H9 (cell line): ENCODE measurements at regions not wholly inside any gene's neighbourhood (a gene's known extent, or its start where the extent isn't known, plus 50 kb on each side); places are given as distances from the start of the nearest gene placed in this dataset.
"Not testable (repeated sequence)": the region's sequence is repeated elsewhere in the genome, so short reads cannot be mapped to it uniquely, and the experiment has no call there.

Source experiments
- DNase-seq: peaks from one replicate; pipeline ENCODE4 v3.0.0-alpha.2; 2017
- H2AFZ ChIP-seq: one replicate; pipeline ENCODE4 v1.6.1; 2013; ENCODE audit warnings: mild to moderate bottlenecking, low read length, control low read depth, moderate library complexity
- H2AK5ac ChIP-seq: 2 replicates; pipeline ENCODE4 v1.6.1; 2013; ENCODE audit warnings: low read length, control low read depth, mixed read lengths; ENCODE audit not compliant: insufficient read length
- H2BK120ac ChIP-seq: one replicate; pipeline ENCODE4 v1.6.1; 2013; ENCODE audit warnings: low read depth, mild to moderate bottlenecking, low read length, control low read depth, inconsistent platforms; ENCODE audit not compliant: poor library complexity, severe bottlenecking
- H2BK12ac ChIP-seq: 2 replicates; pipeline ENCODE4 v1.6.1; 2013; ENCODE audit warnings: low read length, control low read depth, mixed read lengths, low read depth; ENCODE audit not compliant: insufficient read length
- H2BK15ac ChIP-seq: 2 replicates; pipeline ENCODE4 v1.6.1; 2013; ENCODE audit warnings: low read depth, low read length, control low read depth
- H2BK20ac ChIP-seq: one replicate; pipeline ENCODE4 v1.6.1; 2013; ENCODE audit warnings: low read depth, mild to moderate bottlenecking, low read length, control low read depth, inconsistent platforms; ENCODE audit not compliant: poor library complexity, severe bottlenecking
- H2BK5ac ChIP-seq: 2 replicates; pipeline ENCODE4 v1.6.1; 2013; ENCODE audit warnings: low read length, control low read depth, mixed read lengths; ENCODE audit not compliant: insufficient read length
- H3K14ac ChIP-seq: 2 replicates; pipeline ENCODE4 v1.6.1; 2013; ENCODE audit warnings: low read length, control low read depth; ENCODE audit not compliant: insufficient read depth
- H3K18ac ChIP-seq: 2 replicates; pipeline ENCODE4 v1.6.1; 2013; ENCODE audit warnings: low read depth, mild to moderate bottlenecking, mixed read lengths, low read length, control low read depth; ENCODE audit not compliant: insufficient read length
- H3K23ac ChIP-seq: 2 replicates; pipeline ENCODE4 v1.6.1; 2013; ENCODE audit warnings: low read length, control low read depth, mixed read lengths, low read depth; ENCODE audit not compliant: insufficient read length
- H3K23me2 ChIP-seq: 2 replicates; pipeline ENCODE4 v1.6.1; 2013; ENCODE audit warnings: low read depth, mild to moderate bottlenecking, mixed read lengths, low read length, control low read depth; ENCODE audit not compliant: insufficient read length, poor library complexity, severe bottlenecking
- H3K27ac ChIP-seq: 2 replicates; pipeline ENCODE4 v1.5.1; 2013; ENCODE audit warnings: low read length, control low read depth, mixed read lengths, low read depth; ENCODE audit not compliant: insufficient read length
- H3K27me3 ChIP-seq: 2 replicates; pipeline ENCODE4 v1.6.1; 2013; ENCODE audit warnings: low read length, control low read depth, inconsistent platforms; ENCODE audit not compliant: insufficient read depth
- H3K4ac ChIP-seq: 2 replicates; pipeline ENCODE4 v1.6.1; 2013; ENCODE audit warnings: low read depth, mild to moderate bottlenecking, control low read depth, inconsistent platforms, low read length, moderate library complexity
- H3K4me1 ChIP-seq: 2 replicates; pipeline ENCODE4 v1.6.1; 2013; ENCODE audit warnings: low read length, control low read depth, inconsistent platforms; ENCODE audit not compliant: insufficient read depth
- H3K4me2 ChIP-seq: 2 replicates; pipeline ENCODE4 v1.6.1; 2013; ENCODE audit warnings: low read length, control low read depth, mixed read lengths; ENCODE audit not compliant: insufficient read length, insufficient read depth
- H3K56ac ChIP-seq: 2 replicates; pipeline ENCODE4 v1.6.1; 2013; ENCODE audit warnings: low read depth, mild to moderate bottlenecking, mixed read lengths, low read length, control low read depth; ENCODE audit not compliant: insufficient read length
- H3K79me1 ChIP-seq: 2 replicates; pipeline ENCODE4 v1.6.1; 2013; ENCODE audit warnings: low read depth, mild to moderate bottlenecking, moderate library complexity, low read length, control low read depth, inconsistent platforms; ENCODE audit not compliant: insufficient read depth, poor library complexity, severe bottlenecking
- H3K79me2 ChIP-seq: 2 replicates; pipeline ENCODE4 v1.6.1; 2013; ENCODE audit warnings: low read length, control low read depth, inconsistent platforms; ENCODE audit not compliant: insufficient read depth
- H3K9ac ChIP-seq: 2 replicates; pipeline ENCODE4 v1.6.1; 2013; ENCODE audit warnings: low read length, control low read depth, mixed read lengths; ENCODE audit not compliant: insufficient read length; ENCODE audit errors: extremely low read depth
- H3K9me3 ChIP-seq: one replicate; pipeline ENCODE4 v1.6.1; 2013; ENCODE audit warnings: low read depth, low read length, inconsistent platforms; ENCODE audit not compliant: control insufficient read depth
- H3T11ph ChIP-seq: one replicate; pipeline ENCODE4 v1.6.1; 2013; ENCODE audit warnings: mild to moderate bottlenecking, low read length, control low read depth, inconsistent platforms
- H4K20me1 ChIP-seq: one replicate; pipeline ENCODE4 v1.6.1; 2013; ENCODE audit not compliant: control insufficient read depth, insufficient read length, insufficient read depth
- H4K5ac ChIP-seq: 2 replicates; pipeline ENCODE4 v1.6.1; 2013; ENCODE audit warnings: low read depth, mild to moderate bottlenecking, mixed read lengths, low read length, control low read depth; ENCODE audit not compliant: insufficient read length
- H4K8ac ChIP-seq: replicated peaks from 2 replicates; pipeline ENCODE4 v1.6.1; 2013; ENCODE audit warnings: low read length, control low read depth, mixed read lengths, low read depth; ENCODE audit not compliant: insufficient read length
- H4K91ac ChIP-seq: 2 replicates; pipeline ENCODE4 v1.6.1; 2013; ENCODE audit warnings: low read depth, mild to moderate bottlenecking, moderate library complexity, mixed read lengths, low read length, control low read depth; ENCODE audit not compliant: insufficient read length
- H3K27ac Mint-ChIP-seq, 3 experiments: 2 replicates in 2 of 3; 3 replicates in 1 of 3; pipeline ENCODE4 v1.8.0; 2020 to 2021; ENCODE audit warnings: mixed read lengths in 3 of 3, mild to moderate bottlenecking in 1 of 3, moderate library complexity in 1 of 3
- H3K27me3 Mint-ChIP-seq: 2 replicates; pipeline ENCODE4 v1.8.0; 2021; ENCODE audit warnings: low read depth, mild to moderate bottlenecking, moderate library complexity, mixed read lengths
- H3K36me3 Mint-ChIP-seq, 3 experiments: 2 replicates in 2 of 3; 3 replicates in 1 of 3; pipeline ENCODE4 v1.8.0; 2020 to 2021; ENCODE audit warnings: low read depth in 3 of 3, mixed read lengths in 3 of 3; ENCODE audit not compliant: insufficient read depth in 1 of 3
- H3K4me1 Mint-ChIP-seq, 2 experiments: 2 replicates each; pipeline ENCODE4 v1.8.0; 2020; ENCODE audit warnings: mixed read lengths in 2 of 2
- H3K4me3 Mint-ChIP-seq, 2 experiments: 2 replicates in 1 of 2; 3 replicates in 1 of 2; pipeline ENCODE4 v1.8.0; 2020 to 2021; ENCODE audit warnings: mild to moderate bottlenecking in 2 of 2, mixed read lengths in 2 of 2, moderate library complexity in 1 of 2
- H3K9me3 Mint-ChIP-seq, 2 experiments: 2 replicates in 1 of 2; 3 replicates in 1 of 2; pipeline ENCODE4 v1.8.0; 2020; ENCODE audit warnings: mild to moderate bottlenecking in 2 of 2, mixed read lengths in 2 of 2, moderate library complexity in 1 of 2
- CTCF ChIP-seq: fragments of 200-600 bp; sonication (generic); conservative IDR thresholded peaks from 3 replicates; pipeline ENCODE4 v1.8.0; 2021; ENCODE audit warnings: antibody characterized with exemption, mild to moderate bottlenecking
- WGBS: extraction: QIAGEN DNeasy Blood & Tissue Kit; methylation state at CpG from one replicate; pipeline ENCODE4 v1.1.7; 2013; ENCODE audit warnings: missing lambda C conversion rate, low lambda C conversion rate, mixed read lengths; ENCODE audit not compliant: insufficient read length; ENCODE audit errors: extremely low coverage; 5-methylcytosine and 5-hydroxymethylcytosine counted together

GRCh38 chrX:16357902-16358301 is 190.6 kb downstream of the MAGEB17 start:
- no peaks in the 10 kb centered on the region for H3K79me2 ChIP-seq
- H3K18ac ChIP-seq, result no peak overlapping the region
- Mint-ChIP-seq H3K4me1 (no peaks in the 10 kb centered on the region), H3K36me3 (peaks cover 34 to 38% (median 34%) of the 10 kb centered on the region in 3 experiments), H3K27me3 (peaks cover 2% of the 10 kb centered on the region; the same call in 1 of the 2 replicates), H3K4me3 (no peak overlapping the region), H3K27ac (no peak overlapping the region), H3K9me3 (peaks cover 34 to 40% of the 10 kb centered on the region in 2 experiments)
- H2AFZ ChIP-seq, result no peak overlapping the region
- peaks cover 6% of the 10 kb centered on the region for H3K9me3 ChIP-seq
- no peak overlapping the region for H2AK5ac ChIP-seq
- no peak overlapping the region for H2BK20ac ChIP-seq
- no peak overlapping the region for H3K23ac ChIP-seq
- no peaks in the 10 kb centered on the region for H3K23me2 ChIP-seq
- TF ChIP-seq CTCF, result no peak
- H3K4me1 ChIP-seq, result no peaks in the 10 kb centered on the region
- H3K14ac ChIP-seq, result no peak overlapping the region
- no peaks in the 10 kb centered on the region for H3K27me3 ChIP-seq
- no peak overlapping the region for H3K27ac ChIP-seq
- no peaks in the 10 kb centered on the region for H4K20me1 ChIP-seq
- H3K9ac ChIP-seq, result no peak overlapping the region
- no peak overlapping the region for H4K8ac ChIP-seq
- no peak overlapping the region for H3T11ph ChIP-seq
- H4K91ac ChIP-seq, result no peak overlapping the region
- no peak overlapping the region for H2BK12ac ChIP-seq
- no peaks in the 10 kb centered on the region for H3K79me1 ChIP-seq
- no peak overlapping the region for H3K4ac ChIP-seq
- H2BK120ac ChIP-seq, result no peak overlapping the region
- H2BK15ac ChIP-seq, result no peak overlapping the region
- H3K4me2 ChIP-seq, result no peak overlapping the region
- no peak overlapping the region for H2BK5ac ChIP-seq
- no peak for DNase-seq
- H4K5ac ChIP-seq, result no peak overlapping the region
- no peak overlapping the region for H3K56ac ChIP-seq

- not testable (repeated sequence) for DNase-seq, H3K9me3 ChIP-seq, H3K79me1 ChIP-seq, H3K27ac Mint-ChIP-seq, H3K56ac ChIP-seq, H4K91ac ChIP-seq, H2BK120ac ChIP-seq, H3K27me3 Mint-ChIP-seq, H3K23me2 ChIP-seq, H2BK20ac ChIP-seq, H3K4me3 Mint-ChIP-seq, H2BK12ac ChIP-seq, H3K4me1 ChIP-seq, H3K27ac ChIP-seq, H3K4me1 Mint-ChIP-seq, H3K79me2 ChIP-seq, H2AFZ ChIP-seq, H3T11ph ChIP-seq, H3K14ac ChIP-seq, H3K27me3 ChIP-seq, H3K23ac ChIP-seq, H3K18ac ChIP-seq, H2AK5ac ChIP-seq, H3K4ac ChIP-seq, H3K4me2 ChIP-seq, H4K8ac ChIP-seq, H2BK15ac ChIP-seq, H3K9ac ChIP-seq, H4K20me1 ChIP-seq, H2BK5ac ChIP-seq, H4K5ac ChIP-seq
- no CpG with 5 or more reads among the region's 15 CpGs for WGBS
- Mint-ChIP-seq H3K9me3 (peaks cover 34 to 42% of the 10 kb centered on the region in 2 experiments), H3K36me3 (peaks cover 34 to 39% (median 38%) of the 10 kb centered on the region in 3 experiments)
Observed at GRCh38 chrX:16360056-16360455, 192.8 kb downstream of the MAGEB17 start.
